HG03196 (cell line): ENCODE measurements at regions not wholly inside any gene's neighbourhood (a gene's known extent, or its start where the extent isn't known, plus 50 kb on each side); places are given as distances from the start of the nearest gene placed in this dataset.
"Not testable (repeated sequence)": the region's sequence is repeated elsewhere in the genome, so short reads cannot be mapped to it uniquely, and the experiment has no call there.

Source experiments
- ATAC-seq: cut with Tn5 transposase; IDR thresholded peaks from one replicate; pipeline ENCODE4 v1.9.1; 2021; ENCODE audit not compliant: unreplicated experiment

- ATAC-seq, result no peak
Measured at GRCh38 chr3:135393159-135393558, 572.4 kb upstream of the PPP2R3A start.

GRCh38 chr3:135393898-135394525 is 571.5 kb upstream of the PPP2R3A start:
- ATAC-seq, result no peak

GRCh38 chr3:135412475-135412874 is 553.1 kb upstream of the PPP2R3A start:
- ATAC-seq, result no peak

GRCh38 chr3:135416182-135416581 is 549.3 kb upstream of the PPP2R3A start:
- ATAC-seq, result no peak

- no peak for ATAC-seq
Measured at GRCh38 chr3:135419155-135419554, 546.4 kb upstream of the PPP2R3A start.

GRCh38 chr3:135426508-135426907 is 539.0 kb upstream of the PPP2R3A start:
- ATAC-seq, result no peak

GRCh38 chr3:135432402-135432801 is 533.1 kb upstream of the PPP2R3A start:
- ATAC-seq, result no peak

- not testable (repeated sequence) for ATAC-seq
Measured at GRCh38 chr3:135438889-135439597, 526.5 kb upstream of the PPP2R3A start.

GRCh38 chr3:135439632-135440031 is 525.9 kb upstream of the PPP2R3A start:
- not testable (repeated sequence) for ATAC-seq

GRCh38 chr3:135440233-135440632 is 525.3 kb upstream of the PPP2R3A start:
- ATAC-seq, result no peak

GRCh38 chr3:135440746-135441145 is 524.8 kb upstream of the PPP2R3A start:
- no peak for ATAC-seq

- ATAC-seq, result no peak
Measured at GRCh38 chr3:135444058-135444457, 521.5 kb upstream of the PPP2R3A start.

GRCh38 chr3:135447483-135447882 is 518.0 kb upstream of the PPP2R3A start:
- no peak for ATAC-seq

GRCh38 chr3:135448520-135448919 is 517.0 kb upstream of the PPP2R3A start:
- ATAC-seq, result no peak

- ATAC-seq, result no peak
Measured at GRCh38 chr3:135449046-135449445, 516.5 kb upstream of the PPP2R3A start.

- no peak for ATAC-seq
Measured at GRCh38 chr3:135451037-135451785, 514.3 kb upstream of the PPP2R3A start.

GRCh38 chr3:135452881-135453280 is 512.6 kb upstream of the PPP2R3A start:
- ATAC-seq, result no peak

- no peak for ATAC-seq
Measured at GRCh38 chr3:135453326-135453725, 512.2 kb upstream of the PPP2R3A start.

- ATAC-seq, result no peak
Measured at GRCh38 chr3:135454890-135455289, 510.6 kb upstream of the PPP2R3A start.

GRCh38 chr3:135456108-135456790 is 509.3 kb upstream of the PPP2R3A start:
- ATAC-seq, result no peak

GRCh38 chr3:135458541-135459322 is 506.8 kb upstream of the PPP2R3A start:
- ATAC-seq, result no peak
